Activated CD4-positive, CD25-positive, alpha-beta regulatory T cell treated with anti-CD3 and anti-CD28 coated beads, Interleukin-2, amount 50 U/mL, for 24 hours (primary cell): ENCODE measurements at regions not wholly inside any gene's neighbourhood (a gene's known extent, or its start where the extent isn't known, plus 50 kb on each side); places are given as distances from the start of the nearest gene placed in this dataset.

Source experiments
- ATAC-seq, 2 donors: fragments of 150-1000 bp; cut with Tn5 transposase; one replicate each; pipeline ENCODE4 v1.10.0; 2021; ENCODE audit warnings: mild to moderate bottlenecking in 1 of 2, moderate library complexity in 1 of 2

GRCh38 chr5:4862500-4862899, 277.6 kb upstream of the ADAMTS16 start:
- no peak for ATAC-seq

- no peak for ATAC-seq
Observed at GRCh38 chr5:4866131-4866659, 273.9 kb upstream of the ADAMTS16 start.

DNA sequence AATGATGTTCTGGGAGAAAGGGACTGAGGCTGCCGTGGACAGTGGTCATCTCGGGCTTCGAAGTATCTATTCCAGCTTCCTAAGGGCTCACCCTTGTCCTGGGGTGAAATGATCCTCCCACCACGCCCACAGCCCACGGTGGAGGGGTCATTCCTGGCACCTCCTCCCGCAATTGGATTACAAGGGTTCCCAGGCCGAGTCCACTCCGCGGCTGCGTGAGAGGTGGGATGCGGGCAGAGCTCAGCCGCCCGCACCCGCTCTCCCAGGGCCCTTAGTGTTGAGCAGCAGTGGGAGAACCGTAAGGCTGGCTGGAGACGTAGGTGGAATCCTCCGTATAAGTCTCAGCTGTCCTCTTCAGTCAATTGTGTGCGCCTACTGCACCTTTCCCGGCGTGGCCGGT, 273.3 kb upstream of the ADAMTS16 start:
- ATAC-seq, result no peak

DNA sequence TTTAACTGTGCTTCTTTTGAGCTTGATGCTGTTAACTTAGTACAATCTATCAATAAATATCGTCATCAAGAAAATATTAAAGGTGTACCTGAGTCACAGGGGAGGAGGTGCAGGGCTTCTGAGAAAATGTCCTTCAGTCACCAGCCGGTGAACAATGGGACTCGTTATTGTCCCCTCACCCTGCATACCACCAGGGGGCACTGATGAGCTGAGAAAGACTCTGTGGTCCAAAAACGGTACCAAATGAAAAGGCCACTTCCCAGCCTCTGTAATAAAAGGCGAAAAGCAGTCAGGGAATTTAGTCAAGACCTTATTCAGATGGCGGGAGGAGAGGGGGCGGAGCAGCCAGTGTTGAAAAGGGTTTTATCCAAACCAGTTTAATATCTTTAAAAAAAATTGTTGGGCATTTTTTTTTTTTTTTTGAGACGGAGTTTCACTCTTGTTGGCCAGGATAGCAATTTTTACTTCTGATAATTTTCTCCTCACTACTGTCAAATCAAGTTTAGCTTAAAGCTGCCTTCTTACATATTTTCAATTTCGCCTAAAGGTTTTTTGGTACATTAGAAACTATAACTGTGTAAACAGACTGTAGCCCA, 271.9 kb upstream of the ADAMTS16 start:
- ATAC-seq, result no peak

- ATAC-seq, result no peak
Observed at GRCh38 chr5:4873652-4874051, 266.5 kb upstream of the ADAMTS16 start.

- no peak for ATAC-seq
Observed at GRCh38 chr5:4874097-4874496, 266.0 kb upstream of the ADAMTS16 start.

DNA sequence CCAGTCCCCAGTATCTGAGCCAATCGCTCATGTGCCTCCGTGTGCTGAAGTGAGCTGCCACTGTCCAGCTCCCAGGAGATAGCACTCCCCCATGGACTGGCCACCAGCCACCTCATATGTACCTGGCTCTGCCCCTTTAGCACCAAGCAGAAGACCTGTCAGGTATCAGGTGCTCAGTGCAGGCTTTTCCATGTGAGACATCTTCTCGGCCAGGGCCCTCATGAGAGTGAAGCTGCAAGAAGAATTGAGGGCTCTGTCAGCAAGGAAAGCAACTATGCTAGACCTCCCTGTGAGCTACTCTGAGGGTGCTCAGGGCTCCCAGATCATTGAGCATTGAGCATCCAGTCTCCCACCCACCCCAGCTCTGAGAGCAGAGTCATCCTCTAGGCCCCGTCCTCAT, 264.2 kb upstream of the ADAMTS16 start:
- no peak for ATAC-seq

- no peak for ATAC-seq
Observed at GRCh38 chr5:4876804-4877203, 263.3 kb upstream of the ADAMTS16 start.

GRCh38 chr5:4877579-4877978, 262.6 kb upstream of the ADAMTS16 start:
- ATAC-seq, result no peak

DNA sequence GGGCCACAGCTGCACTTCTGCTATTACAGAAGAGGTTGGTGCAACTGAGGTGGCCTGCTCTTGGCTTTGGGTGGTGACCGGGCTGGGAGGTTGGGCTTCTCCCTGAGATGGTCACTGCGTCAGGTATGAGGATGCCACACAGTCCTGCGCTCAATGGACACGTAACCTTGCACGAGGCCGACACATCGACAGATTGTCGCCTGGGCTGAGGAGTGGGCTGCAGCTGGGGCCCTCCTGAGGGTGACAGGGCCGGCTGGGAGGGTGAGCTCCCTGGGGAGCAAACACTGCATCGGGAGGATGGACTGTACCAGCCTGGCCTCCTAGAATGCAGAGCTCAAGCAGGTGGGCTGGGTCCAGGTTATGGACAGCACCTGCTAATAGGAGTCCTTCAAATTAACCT, 261.1 kb upstream of the ADAMTS16 start:
- ATAC-seq, result no peak

DNA sequence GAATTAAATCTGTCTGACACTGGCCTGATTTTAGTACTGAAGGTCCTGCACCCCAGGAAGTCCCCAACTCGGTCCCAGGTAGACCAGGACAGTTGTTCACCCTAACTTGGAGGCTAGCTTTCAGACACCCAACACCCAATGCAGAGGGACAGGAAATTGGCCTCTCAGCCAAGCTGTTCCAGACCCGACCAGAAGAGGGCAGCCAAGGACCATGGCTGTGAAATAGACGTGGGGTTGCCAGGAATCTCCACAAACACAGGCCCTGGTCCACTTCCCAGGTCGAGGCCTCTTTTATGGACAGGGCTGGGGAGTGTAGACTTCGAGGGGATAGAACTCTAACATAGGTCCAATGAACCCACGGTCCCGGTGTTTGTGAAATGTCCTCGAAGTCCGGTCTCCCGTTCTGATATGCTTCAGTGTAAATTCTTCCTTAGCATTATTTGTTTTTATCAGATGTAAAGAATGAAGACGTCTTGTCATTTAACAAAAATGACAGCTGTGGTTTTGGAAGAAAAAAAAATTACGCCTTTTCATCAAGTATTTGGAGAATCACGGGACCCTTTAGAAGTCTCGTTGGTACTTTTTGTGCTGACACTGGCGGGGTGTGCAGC, 260.3 kb upstream of the ADAMTS16 start:
- no peak for ATAC-seq

GRCh38 chr5:4880304-4880741, 259.8 kb upstream of the ADAMTS16 start:
- no peak for ATAC-seq

- no peak for ATAC-seq
Observed at GRCh38 chr5:4881366-4882002, 258.6 kb upstream of the ADAMTS16 start.

GRCh38 chr5:4882186-4882585, 257.9 kb upstream of the ADAMTS16 start:
- no peak for ATAC-seq

DNA sequence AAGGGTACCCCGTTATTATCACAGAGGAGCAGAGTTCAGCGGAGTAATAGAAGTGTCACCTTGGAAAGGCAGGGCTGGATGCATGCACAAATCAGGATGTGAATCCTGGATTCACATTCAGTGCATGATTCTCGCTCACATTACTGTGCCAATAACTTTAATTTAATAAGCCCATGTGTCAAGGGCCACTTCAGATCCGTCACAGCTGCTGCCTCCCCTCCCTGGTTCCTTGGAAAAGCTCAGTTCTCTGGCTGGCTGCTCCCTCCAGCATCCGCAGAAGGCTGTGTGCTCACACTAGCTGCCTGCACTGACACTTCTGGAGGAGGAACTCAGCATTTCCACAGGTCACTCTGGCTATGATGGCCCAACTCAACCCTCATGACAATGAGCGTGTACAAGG, 256.8 kb upstream of the ADAMTS16 start:
- ATAC-seq, result no peak

GRCh38 chr5:4893063-4893744, 246.9 kb upstream of the ADAMTS16 start:
- ATAC-seq, result no peak

- ATAC-seq, result no peak
Observed at GRCh38 chr5:4896328-4896727, 243.8 kb upstream of the ADAMTS16 start.

GRCh38 chr5:4901305-4901811, 238.8 kb upstream of the ADAMTS16 start:
- no peak for ATAC-seq

DNA sequence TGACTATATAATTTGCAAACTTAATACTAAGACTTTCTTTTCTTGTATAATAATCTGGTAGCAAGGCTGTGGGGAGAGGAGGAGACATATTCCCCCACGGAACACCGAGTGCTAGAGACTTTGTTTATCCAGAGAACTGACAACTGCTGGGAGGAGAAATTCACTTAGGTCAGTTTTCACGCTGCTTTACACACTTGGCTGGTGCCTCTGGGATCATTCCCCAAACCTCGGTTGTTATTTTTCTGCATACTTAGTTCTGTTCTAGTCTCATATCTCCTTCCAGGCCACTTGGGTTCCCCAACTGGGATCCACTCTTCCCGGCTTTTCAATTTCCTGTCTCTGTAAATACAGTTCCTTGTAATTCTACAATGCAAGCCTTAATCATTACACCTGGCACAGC, 238.2 kb upstream of the ADAMTS16 start:
- ATAC-seq, result no peak

GRCh38 chr5:4905674-4906520, 234.2 kb upstream of the ADAMTS16 start:
- no peak for ATAC-seq

DNA sequence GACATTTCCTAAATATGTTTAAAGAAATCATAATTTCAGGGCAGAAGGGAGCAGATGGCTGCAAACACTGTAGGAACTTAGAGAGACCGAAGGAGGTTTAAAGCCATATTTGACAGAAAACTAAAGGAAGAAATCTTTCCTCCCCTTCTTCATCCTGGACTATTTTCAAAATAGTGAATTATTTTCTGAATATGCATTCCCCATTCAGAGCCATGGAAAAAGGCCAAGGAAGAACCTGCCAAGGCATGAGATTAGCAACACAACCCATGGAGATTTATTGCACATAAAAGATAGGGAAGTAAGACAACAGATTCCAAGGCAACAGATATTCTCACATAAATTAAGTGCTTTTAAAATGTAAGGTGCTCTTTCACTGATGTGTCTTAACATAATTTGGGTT, 233.3 kb upstream of the ADAMTS16 start:
- no peak for ATAC-seq

- no peak for ATAC-seq
Observed at GRCh38 chr5:4907571-4907970, 232.6 kb upstream of the ADAMTS16 start.
